ENCODE measurements at regions not wholly inside any gene's neighbourhood (a gene's known extent, or its start where the extent isn't known, plus 50 kb on each side); places are given as distances from the start of the nearest gene placed in this dataset.

GRCh38 chr7:96499532-96499931 is 177.6 kb upstream of the SLC25A13 start:
- no peaks in the 10 kb centered on the region for H4K20me1 ChIP-seq (replicated peaks; ENCODE audit: control insufficient read depth, extremely low read depth, insufficient read depth, low read length)
- intact Hi-C loops (cut with micrococcal nuclease), result no loop called here
- CTCF ChIA-PET, result no interaction called here
- H3K9me1 ChIP-seq (replicated peaks; ENCODE audit: control insufficient read depth, extremely low read depth, insufficient read depth, low read length), result no peaks in the 10 kb centered on the region
- H3K4me3 ChIP-seq (replicated peaks in 1 of 3; ENCODE audit: insufficient read depth in 1 of 3, low read depth in 1 of 3, low read length in 3 of 3), result no peak overlapping the region
- DNase-seq (ENCODE audit: low read depth, low spot score) (no peak), FAIRE-seq (no peak)
- H3K9ac ChIP-seq (replicated peaks; ENCODE audit: extremely low read depth, insufficient read depth, low read length), result no peak overlapping the region
- H3K4me2 ChIP-seq (ENCODE audit: insufficient read depth, low read length), result no peak overlapping the region
- no peaks in the 10 kb centered on the region for H3K36me3 ChIP-seq (ENCODE audit: control insufficient read depth in 2 of 2, extremely low read depth in 1 of 2, insufficient read depth in 2 of 2, low read length in 2 of 2)
- H3K4me1 ChIP-seq (ENCODE audit: control insufficient read depth, extremely low read depth, insufficient read depth, low read length), result no peaks in the 10 kb centered on the region
- BruUV-seq (replicated peaks), result no TSS peak
- H3K27me3 ChIP-seq (ENCODE audit: control insufficient read depth in 2 of 2, insufficient read depth in 2 of 2, low read length in 2 of 2), result no peaks in the 10 kb centered on the region
- dilution Hi-C loops (cut with MboI; ENCODE audit: extremely low pct_ligation_motif_present, low sequenced_read_pairs), result no loop called here
- H3K27ac ChIP-seq (ENCODE audit: insufficient read depth, low read depth, low read length), result no peak overlapping the region
- no peaks in the 10 kb centered on the region for H3K9me3 ChIP-seq (replicated peaks; ENCODE audit: control insufficient read depth, insufficient read depth, low read length)
- no peaks in the 10 kb centered on the region for H3K79me2 ChIP-seq (ENCODE audit: control insufficient read depth, insufficient read depth, low read length)
- POLR2A ChIA-PET, result no interaction called here
- no peak overlapping the region for H2AFZ ChIP-seq (ENCODE audit: low read depth, low read length)
- no peak for TF ChIP-seq MYC (IDR thresholded peaks at IDR 0.05; ENCODE audit: low read depth, low read length)
- no peak for TF ChIP-seq FOS (IDR thresholded peaks at IDR 0.05; ENCODE audit: borderline replicate concordance, insufficient read depth, low read length)
- no peak for TF ChIP-seq POLR2AphosphoS5 (IDR thresholded peaks at IDR 0.05; ENCODE audit: insufficient read depth, low read depth, low read length)
- TF ChIP-seq MAX (IDR thresholded peaks at IDR 0.05; ENCODE audit: insufficient read depth, insufficient read length), result no peak
- TF ChIP-seq, protein P1, sequence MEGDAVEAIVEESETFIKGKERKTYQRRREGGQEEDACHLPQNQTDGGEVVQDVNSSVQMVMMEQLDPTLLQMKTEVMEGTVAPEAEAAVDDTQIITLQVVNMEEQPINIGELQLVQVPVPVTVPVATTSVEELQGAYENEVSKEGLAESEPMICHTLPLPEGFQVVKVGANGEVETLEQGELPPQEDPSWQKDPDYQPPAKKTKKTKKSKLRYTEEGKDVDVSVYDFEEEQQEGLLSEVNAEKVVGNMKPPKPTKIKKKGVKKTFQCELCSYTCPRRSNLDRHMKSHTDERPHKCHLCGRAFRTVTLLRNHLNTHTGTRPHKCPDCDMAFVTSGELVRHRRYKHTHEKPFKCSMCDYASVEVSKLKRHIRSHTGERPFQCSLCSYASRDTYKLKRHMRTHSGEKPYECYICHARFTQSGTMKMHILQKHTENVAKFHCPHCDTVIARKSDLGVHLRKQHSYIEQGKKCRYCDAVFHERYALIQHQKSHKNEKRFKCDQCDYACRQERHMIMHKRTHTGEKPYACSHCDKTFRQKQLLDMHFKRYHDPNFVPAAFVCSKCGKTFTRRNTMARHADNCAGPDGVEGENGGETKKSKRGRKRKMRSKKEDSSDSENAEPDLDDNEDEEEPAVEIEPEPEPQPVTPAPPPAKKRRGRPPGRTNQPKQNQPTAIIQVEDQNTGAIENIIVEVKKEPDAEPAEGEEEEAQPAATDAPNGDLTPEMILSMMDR (IDR thresholded peaks at IDR 0.05; ENCODE audit: extremely low read depth in 1 of 2, insufficient read depth in 1 of 2, low read depth in 1 of 2, low read length in 2 of 2), result no peak
- TF ChIP-seq POLR2A (IDR thresholded peaks at IDR 0.05; ENCODE audit: low read depth, low read length), result no peak
- TF ChIP-seq GATA2 (IDR thresholded peaks at IDR 0.05; ENCODE audit: insufficient read depth, insufficient read length, low read depth, low read length), result no peak
- no peak for TF ChIP-seq EZH2 (IDR thresholded peaks at IDR 0.05; ENCODE audit: borderline replicate concordance, low read depth, low read length, severe bottlenecking)
- no peak for TF ChIP-seq JUN (IDR thresholded peaks at IDR 0.05; ENCODE audit: borderline replicate concordance, insufficient read depth, insufficient read length, low read depth)
